ENCODE measurements at regions not wholly inside any gene's neighbourhood (a gene's known extent, or its start where the extent isn't known, plus 50 kb on each side); places are given as distances from the start of the nearest gene placed in this dataset.

DNA sequence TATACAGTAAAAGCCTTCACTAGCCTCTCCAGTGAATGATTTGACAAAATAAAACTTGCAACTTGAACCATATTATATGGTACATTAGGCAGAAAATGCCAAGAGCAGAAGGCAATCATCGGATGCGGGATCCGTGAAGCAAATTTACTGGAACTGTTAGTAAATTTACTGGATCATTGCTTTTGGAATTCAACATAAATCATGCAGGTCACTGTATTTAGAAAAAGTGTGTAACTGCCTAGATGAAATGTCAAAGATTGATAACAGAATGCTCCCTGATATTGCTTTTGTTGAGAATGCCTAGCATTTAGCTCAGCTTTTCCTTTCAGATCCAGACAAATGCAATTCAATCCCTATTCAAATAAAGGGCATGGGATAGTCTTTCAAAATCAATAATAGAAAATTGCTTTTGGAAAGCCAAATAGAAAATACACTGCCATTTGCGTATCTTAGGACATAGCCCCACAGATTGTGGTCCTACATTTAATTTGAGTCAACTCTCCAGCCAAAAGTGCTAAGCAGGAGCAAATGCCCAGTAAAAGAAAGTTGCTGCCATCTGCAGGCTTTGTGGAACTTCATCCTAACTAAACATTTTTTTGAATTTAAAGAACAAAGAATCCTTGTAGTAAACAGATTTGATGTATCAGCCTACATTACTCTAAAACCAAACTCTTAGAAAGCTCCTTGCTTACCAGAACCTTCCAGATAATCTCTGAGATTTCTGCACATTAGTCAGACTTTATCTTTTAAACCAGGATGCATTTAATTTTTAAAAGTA lies 109.5 kb upstream of the HSF2 start:
- TF ChIP-seq TCF12 (IDR thresholded peaks at IDR 0.05; ENCODE audit: low read depth) (no peak), RAD21 (IDR thresholded peaks at IDR 0.05; ENCODE audit: low read depth) (peak; percentile 67), TEAD4 (IDR thresholded peaks at IDR 0.05) (peak; percentile 54)
- TF ChIP-seq, protein P1, sequence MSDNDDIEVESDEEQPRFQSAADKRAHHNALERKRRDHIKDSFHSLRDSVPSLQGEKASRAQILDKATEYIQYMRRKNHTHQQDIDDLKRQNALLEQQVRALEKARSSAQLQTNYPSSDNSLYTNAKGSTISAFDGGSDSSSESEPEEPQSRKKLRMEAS (IDR thresholded peaks at IDR 0.05): no peak

DNA sequence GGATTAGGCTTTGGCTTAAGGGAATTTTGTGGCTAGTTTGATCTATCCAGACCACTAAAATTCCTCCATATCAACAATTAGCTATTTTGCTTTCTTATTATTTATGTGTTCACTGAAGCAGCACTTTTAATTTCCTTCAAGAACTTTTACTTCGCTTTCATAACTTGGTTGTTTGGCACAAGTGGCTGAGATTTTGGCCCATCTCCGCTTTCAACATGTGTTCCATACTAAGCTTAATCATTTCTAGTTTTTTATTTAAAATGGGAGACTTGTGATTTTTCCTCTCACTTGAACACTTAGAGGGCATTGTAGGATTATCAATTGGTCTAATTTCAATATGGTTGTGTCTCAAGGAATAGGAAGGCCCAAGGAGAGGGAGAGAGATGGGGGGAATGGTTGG lies 102.4 kb upstream of the HSF2 start:
- TF ChIP-seq NFIC (IDR thresholded peaks at IDR 0.05) (no peak), USF1 (IDR thresholded peaks at IDR 0.05) (no peak), TCF12 (IDR thresholded peaks at IDR 0.05; ENCODE audit: low read depth) (no peak), RAD21 (IDR thresholded peaks at IDR 0.05; ENCODE audit: low read depth) (no peak), EP300 (IDR thresholded peaks at IDR 0.05; ENCODE audit: borderline replicate concordance) (no peak), ZBTB7A (IDR thresholded peaks at IDR 0.05; ENCODE audit: low read depth) (no peak), YY1 (IDR thresholded peaks at IDR 0.05; ENCODE audit: low read depth) (no peak), FOXM1 (IDR thresholded peaks at IDR 0.05; ENCODE audit: borderline replicate concordance, low read depth) (no peak), CEBPB (IDR thresholded peaks at IDR 0.05) (no peak), REST (IDR thresholded peaks at IDR 0.05; ENCODE audit: low read depth) (no peak)

- TF ChIP-seq YY1 (IDR thresholded peaks at IDR 0.05; ENCODE audit: low read depth) (no peak), REST (IDR thresholded peaks at IDR 0.05; ENCODE audit: low read depth) (no peak)
- TF ChIP-seq, protein P1 (IDR thresholded peaks at IDR 0.05): no peak
These were observed 97.4 kb upstream of the HSF2 start for GRCh38 chr6:122302067-122302466.

GRCh38 chr6:122307577-122307976 lies 91.9 kb upstream of the HSF2 start:
- TF ChIP-seq USF1 (IDR thresholded peaks at IDR 0.05) (no peak), REST (IDR thresholded peaks at IDR 0.05; ENCODE audit: low read depth) (no peak), FOXM1 (IDR thresholded peaks at IDR 0.05; ENCODE audit: borderline replicate concordance, low read depth) (no peak), TEAD4 (IDR thresholded peaks at IDR 0.05) (no peak), CEBPB (IDR thresholded peaks at IDR 0.05) (no peak), TCF12 (IDR thresholded peaks at IDR 0.05; ENCODE audit: low read depth) (no peak), EP300 (IDR thresholded peaks at IDR 0.05; ENCODE audit: borderline replicate concordance) (no peak), YY1 (IDR thresholded peaks at IDR 0.05; ENCODE audit: low read depth) (no peak), EGR1 (IDR thresholded peaks at IDR 0.05) (no peak), NFIC (IDR thresholded peaks at IDR 0.05) (no peak), RAD21 (IDR thresholded peaks at IDR 0.05; ENCODE audit: low read depth) (no peak), ZBTB7A (IDR thresholded peaks at IDR 0.05; ENCODE audit: low read depth) (no peak), CREB1 (IDR thresholded peaks at IDR 0.05; ENCODE audit: low read depth) (no peak), TAF1 (IDR thresholded peaks at IDR 0.05; ENCODE audit: low read depth) (no peak)
- TF ChIP-seq, protein P1 (IDR thresholded peaks at IDR 0.05): no peak

Data from Ishikawa (cell line).